IPS-18a (cell line): ENCODE measurements at regions not wholly inside any gene's neighbourhood (a gene's known extent, or its start where the extent isn't known, plus 50 kb on each side); places are given as distances from the start of the nearest gene placed in this dataset.

ENCODE experiments used
- H3K27ac ChIP-seq: one replicate; pipeline ENCODE4 v1.5.1; 2013; ENCODE audit warnings: low read length
- H3K27me3 ChIP-seq: one replicate; pipeline ENCODE4 v1.6.1; 2013; ENCODE audit warnings: mild to moderate bottlenecking, low read length; ENCODE audit not compliant: control insufficient read depth, insufficient read depth
- H3K36me3 ChIP-seq: one replicate; pipeline ENCODE4 v1.6.1; 2013; ENCODE audit warnings: low read depth, low read length; ENCODE audit not compliant: control insufficient read depth
- H3K4me1 ChIP-seq: one replicate; pipeline ENCODE4 v1.6.1; 2013; ENCODE audit warnings: low read depth, low read length; ENCODE audit not compliant: control insufficient read depth
- H3K4me3 ChIP-seq: one replicate; pipeline ENCODE4 v1.5.1; 2013; ENCODE audit warnings: low read length
- H3K9ac ChIP-seq: one replicate; pipeline ENCODE4 v1.6.1; 2013; ENCODE audit warnings: mild to moderate bottlenecking, low read length, moderate library complexity
- H3K9me3 ChIP-seq: one replicate; pipeline ENCODE4 v1.6.1; 2013; ENCODE audit warnings: low read depth, low read length; ENCODE audit not compliant: control insufficient read depth

DNA sequence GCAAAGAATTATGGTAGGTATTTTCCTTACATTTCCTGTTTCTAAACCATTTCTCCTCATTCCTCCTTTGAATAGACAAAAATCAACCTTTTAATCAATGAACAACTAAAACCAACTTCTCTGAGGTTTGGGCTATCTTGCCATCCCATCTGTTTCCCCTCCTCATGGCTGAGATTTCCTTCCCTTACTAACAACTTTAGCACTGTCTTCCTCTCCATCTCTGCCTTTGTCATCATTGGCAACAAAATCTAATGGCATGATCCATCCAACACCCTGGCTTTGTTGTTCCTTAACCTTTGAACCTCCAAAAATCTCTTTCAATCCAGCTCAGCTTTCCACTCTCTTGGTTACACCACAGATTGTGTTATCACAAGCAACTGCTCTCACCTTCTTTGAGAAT is 95.3 kb upstream of the FAM136A start:
- H3K9ac ChIP-seq: no peak overlapping the region

DNA sequence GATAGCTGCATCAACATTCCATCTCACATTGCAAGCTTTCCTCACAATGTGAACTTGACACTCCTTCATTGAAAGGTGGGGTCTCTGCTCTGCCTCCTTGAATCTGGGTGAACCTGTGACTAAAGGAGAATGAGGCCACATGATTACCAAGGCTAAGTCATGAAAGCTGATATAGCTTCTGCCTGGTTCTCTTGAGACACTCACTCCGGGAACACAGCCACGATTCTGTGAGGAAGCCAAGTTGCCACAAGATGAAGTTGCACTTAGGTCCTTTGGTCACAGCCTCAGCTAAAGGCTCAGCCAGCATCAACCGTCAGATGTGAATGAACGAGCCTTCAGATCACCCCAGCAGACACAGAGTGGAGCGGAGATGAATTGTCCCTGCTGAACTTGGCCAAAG is 94.7 kb upstream of the FAM136A start:
- H3K4me3 ChIP-seq: no peak overlapping the region
- no peaks in the 10 kb centered on the region for H3K27me3 ChIP-seq
- H3K9me3 ChIP-seq: no peaks in the 10 kb centered on the region
- H3K27ac ChIP-seq: no peak overlapping the region
- H3K36me3 ChIP-seq: no peaks in the 10 kb centered on the region
- no peaks in the 10 kb centered on the region for H3K4me1 ChIP-seq
- H3K9ac ChIP-seq: no peak overlapping the region

More for the DNA sequence above, 95.3 kb upstream of the FAM136A start:
- Histone ChIP-seq H3K4me3 (no peak overlapping the region), H3K27me3 (peaks cover 4% of the 10 kb centered on the region), H3K9me3 (no peaks in the 10 kb centered on the region), H3K4me1 (no peaks in the 10 kb centered on the region), H3K36me3 (no peaks in the 10 kb centered on the region), H3K27ac (no peak overlapping the region)

DNA sequence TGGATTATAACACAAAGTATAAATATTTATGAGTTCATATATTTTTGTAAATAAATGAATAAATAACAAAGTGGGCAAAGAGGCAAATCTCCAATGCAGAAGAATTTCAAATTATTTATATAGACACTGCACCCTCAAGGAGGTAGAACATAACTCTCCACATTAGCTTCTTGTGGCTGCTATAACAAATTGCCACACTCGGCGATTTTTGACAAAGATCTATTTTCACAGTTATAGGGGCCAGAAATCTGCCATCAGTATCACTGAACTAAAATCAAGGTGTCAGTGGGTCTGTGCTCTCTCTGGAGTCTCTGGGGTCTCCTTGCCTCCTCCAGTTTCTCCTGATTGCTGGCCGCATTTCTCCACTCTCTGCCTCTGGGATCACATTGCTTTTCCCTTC is 92.0 kb upstream of the FAM136A start:
- H3K9me3 ChIP-seq: no peaks in the 10 kb centered on the region
- no peak overlapping the region for H3K4me3 ChIP-seq
- H3K9ac ChIP-seq: no peak overlapping the region
- no peak overlapping the region for H3K27ac ChIP-seq
- H3K27me3 ChIP-seq: no peaks in the 10 kb centered on the region
- H3K36me3 ChIP-seq: no peaks in the 10 kb centered on the region
- no peaks in the 10 kb centered on the region for H3K4me1 ChIP-seq

- Histone ChIP-seq H3K36me3 (no peaks in the 10 kb centered on the region), H3K27ac (no peak overlapping the region), H3K4me3 (no peak overlapping the region), H3K4me1 (no peaks in the 10 kb centered on the region), H3K27me3 (no peaks in the 10 kb centered on the region), H3K9me3 (no peaks in the 10 kb centered on the region), H3K9ac (no peak overlapping the region)
Observed at GRCh38 chr2:70391988-70392387, 90.1 kb upstream of the FAM136A start.

GRCh38 chr2:70391259-70391658 is 89.4 kb upstream of the FAM136A start:
- no peaks in the 10 kb centered on the region for H3K36me3 ChIP-seq
- no peaks in the 10 kb centered on the region for H3K4me1 ChIP-seq
- no peaks in the 10 kb centered on the region for H3K9me3 ChIP-seq

GRCh38 chr2:70388813-70389212 is 86.9 kb upstream of the FAM136A start:
- H3K27me3 ChIP-seq: no peaks in the 10 kb centered on the region
- no peak overlapping the region for H3K27ac ChIP-seq
- no peaks in the 10 kb centered on the region for H3K36me3 ChIP-seq
- H3K9ac ChIP-seq: no peak overlapping the region
- no peak overlapping the region for H3K4me3 ChIP-seq
- H3K4me1 ChIP-seq: no peaks in the 10 kb centered on the region
- no peaks in the 10 kb centered on the region for H3K9me3 ChIP-seq

More at GRCh38 chr2:70391259-70391658, 89.4 kb upstream of the FAM136A start:
- Histone ChIP-seq H3K9ac (no peak overlapping the region), H3K27me3 (no peaks in the 10 kb centered on the region), H3K4me3 (no peak overlapping the region), H3K27ac (no peak overlapping the region)

DNA sequence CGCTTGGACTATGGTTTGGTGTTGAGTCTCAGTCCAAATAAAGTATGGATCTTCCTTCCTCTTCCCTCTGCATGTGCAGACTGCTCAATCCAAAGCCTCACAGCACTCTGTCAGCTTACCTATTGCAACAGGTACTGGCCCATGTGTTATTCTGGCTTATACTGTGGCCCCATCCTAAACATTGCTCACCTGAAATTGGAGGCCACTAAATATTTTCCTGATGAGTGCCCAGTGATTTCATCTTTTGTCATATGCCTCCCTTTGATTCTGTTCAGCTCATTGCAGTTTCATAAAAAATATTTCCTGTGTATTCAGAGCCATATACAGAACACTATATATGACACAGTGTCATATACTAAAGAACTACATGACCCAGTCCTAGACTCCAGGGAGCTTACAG is 86.3 kb upstream of the FAM136A start:
- Histone ChIP-seq H3K4me1 (no peaks in the 10 kb centered on the region), H3K27ac (no peak overlapping the region), H3K27me3 (no peaks in the 10 kb centered on the region)

DNA sequence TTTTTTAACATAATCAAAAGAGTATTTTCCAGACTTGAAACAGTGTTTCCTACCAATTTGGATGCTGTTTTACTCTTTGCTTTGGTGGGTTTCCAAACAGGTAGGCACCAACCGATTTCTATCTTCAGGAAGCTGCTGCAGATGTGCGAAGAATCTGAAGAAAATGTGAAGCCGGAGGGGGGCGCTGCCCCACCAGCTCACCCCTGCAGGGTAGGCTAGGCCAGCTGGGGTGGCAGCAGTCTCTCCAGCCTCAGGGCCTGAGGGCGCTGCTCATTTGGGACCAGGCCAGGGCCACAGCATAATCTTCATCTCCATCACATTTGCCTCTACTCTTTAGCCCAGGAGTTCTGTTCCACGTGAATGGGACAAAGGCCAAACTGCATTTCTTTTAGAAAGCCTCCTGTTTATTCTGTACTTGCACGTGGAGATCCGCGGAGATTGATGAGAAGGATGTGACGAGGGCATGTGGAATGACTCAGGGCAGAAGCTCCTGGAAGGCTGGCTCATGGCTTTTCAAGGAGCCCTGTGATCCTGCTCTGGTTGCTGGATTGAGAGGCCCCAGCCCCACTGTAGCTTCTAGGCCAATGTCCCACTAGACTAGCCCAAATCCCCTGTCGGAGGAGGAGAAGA is 84.2 kb upstream of the FAM136A start:
- no peaks in the 10 kb centered on the region for H3K27me3 ChIP-seq
- H3K4me1 ChIP-seq: no peaks in the 10 kb centered on the region
- no peaks in the 10 kb centered on the region for H3K9me3 ChIP-seq
- H3K9ac ChIP-seq: no peak overlapping the region
- H3K36me3 ChIP-seq: no peaks in the 10 kb centered on the region
- H3K27ac ChIP-seq: no peak overlapping the region
- H3K4me3 ChIP-seq: no peak overlapping the region

More for the DNA sequence above, 86.3 kb upstream of the FAM136A start:
- Histone ChIP-seq H3K9me3 (no peaks in the 10 kb centered on the region), H3K9ac (no peak overlapping the region), H3K4me3 (no peak overlapping the region), H3K36me3 (no peaks in the 10 kb centered on the region)

DNA sequence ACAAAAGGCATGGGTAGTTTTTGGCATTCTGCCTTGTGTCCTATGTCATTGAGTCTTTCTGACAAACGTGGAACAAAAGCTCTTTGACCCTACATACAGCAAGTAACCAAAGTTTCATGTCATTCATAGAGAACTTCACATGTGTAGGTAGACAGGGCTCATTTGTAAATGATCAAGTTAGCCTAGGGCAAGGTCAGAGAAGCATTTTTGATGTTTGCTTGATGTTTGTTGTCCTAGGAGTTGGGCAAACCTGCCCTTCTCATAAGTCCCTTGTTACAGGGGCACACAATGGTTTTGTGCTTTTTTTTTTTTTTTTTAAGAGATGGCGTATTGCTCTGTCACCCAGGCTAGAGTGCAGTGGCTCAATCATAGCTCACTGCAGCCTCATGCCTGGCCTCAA is 83.3 kb upstream of the FAM136A start:
- H3K27me3 ChIP-seq: no peaks in the 10 kb centered on the region
- no peaks in the 10 kb centered on the region for H3K9me3 ChIP-seq
- H3K4me1 ChIP-seq: no peaks in the 10 kb centered on the region
- H3K27ac ChIP-seq: no peak overlapping the region
- no peaks in the 10 kb centered on the region for H3K36me3 ChIP-seq
- H3K4me3 ChIP-seq: no peak overlapping the region
- H3K9ac ChIP-seq: no peak overlapping the region

- Histone ChIP-seq H3K4me3 (no peak overlapping the region), H3K9me3 (no peaks in the 10 kb centered on the region), H3K36me3 (no peaks in the 10 kb centered on the region), H3K4me1 (no peaks in the 10 kb centered on the region), H3K27me3 (no peaks in the 10 kb centered on the region), H3K9ac (no peak overlapping the region), H3K27ac (no peak overlapping the region)
Observed at GRCh38 chr2:70381821-70382220, 80.0 kb upstream of the FAM136A start.

- Histone ChIP-seq H3K27me3 (no peaks in the 10 kb centered on the region), H3K9me3 (no peaks in the 10 kb centered on the region), H3K9ac (no peak overlapping the region), H3K36me3 (no peaks in the 10 kb centered on the region), H3K4me1 (no peaks in the 10 kb centered on the region), H3K4me3 (no peak overlapping the region), H3K27ac (no peak overlapping the region)
Observed at GRCh38 chr2:70381235-70381634, 79.4 kb upstream of the FAM136A start.

DNA sequence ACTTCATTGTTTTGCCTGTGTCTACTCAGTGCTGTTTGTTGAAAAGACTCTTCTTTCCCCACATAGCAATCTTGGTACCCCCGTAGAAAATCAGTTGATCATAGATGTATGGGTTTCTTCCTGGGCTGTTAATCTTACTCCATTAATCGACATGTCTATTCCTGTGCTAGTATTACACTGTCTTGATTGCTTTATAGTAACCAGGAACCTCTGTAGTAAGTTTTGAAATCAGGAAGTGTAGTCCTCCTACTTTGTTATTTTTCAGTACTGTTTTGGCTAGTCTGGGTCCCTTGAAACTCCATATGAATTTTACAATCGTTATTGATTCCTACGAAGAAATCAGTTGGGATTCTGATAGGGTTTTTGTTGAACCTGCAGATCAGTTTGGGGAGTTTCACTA is 78.8 kb upstream of the FAM136A start:
- Histone ChIP-seq H3K4me1 (no peaks in the 10 kb centered on the region), H3K9me3 (no peaks in the 10 kb centered on the region), H3K27ac (no peak overlapping the region), H3K9ac (no peak overlapping the region), H3K4me3 (no peak overlapping the region), H3K36me3 (no peaks in the 10 kb centered on the region), H3K27me3 (no peaks in the 10 kb centered on the region)
